ENCODE measurements at regions not wholly inside any gene's neighbourhood (a gene's known extent, or its start where the extent isn't known, plus 50 kb on each side); places are given as distances from the start of the nearest gene placed in this dataset.

DNA sequence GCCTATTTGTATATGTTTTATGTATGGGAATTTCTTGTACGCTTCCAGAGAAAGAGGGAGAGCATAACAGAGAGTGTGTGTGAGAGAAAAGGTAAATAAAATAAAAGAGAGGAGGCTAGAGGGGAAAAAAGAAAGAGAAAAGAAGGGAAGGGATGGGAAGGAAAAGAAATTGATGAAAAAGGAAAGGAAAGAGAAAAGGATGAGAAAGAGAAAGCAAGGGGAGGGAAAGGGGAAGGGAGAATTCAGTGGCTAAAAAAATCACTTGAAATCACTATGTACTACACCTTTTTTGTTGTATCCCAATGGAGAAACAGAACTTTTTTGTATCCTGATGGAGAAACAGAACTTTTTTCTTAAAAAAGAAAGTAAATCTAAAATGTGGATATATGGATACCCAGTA is 165.5 kb upstream of the MBNL1 start:
- no peak for ATAC-seq
- TF ChIP-seq ZC3H10 (CRISPR knock-in tag; IDR thresholded peaks at IDR 0.05) (no peak), ISL1 (CRISPR knock-in tag; IDR thresholded peaks at IDR 0.05) (no peak), GLIS3 (CRISPR knock-in tag; IDR thresholded peaks at IDR 0.05) (no peak), ZFP3 (CRISPR knock-in tag; IDR thresholded peaks at IDR 0.05) (no peak), RARB (CRISPR knock-in tag; IDR thresholded peaks at IDR 0.05) (no peak), TOX (CRISPR knock-in tag; IDR thresholded peaks at IDR 0.05; ENCODE audit: borderline replicate concordance) (no peak)

DNA sequence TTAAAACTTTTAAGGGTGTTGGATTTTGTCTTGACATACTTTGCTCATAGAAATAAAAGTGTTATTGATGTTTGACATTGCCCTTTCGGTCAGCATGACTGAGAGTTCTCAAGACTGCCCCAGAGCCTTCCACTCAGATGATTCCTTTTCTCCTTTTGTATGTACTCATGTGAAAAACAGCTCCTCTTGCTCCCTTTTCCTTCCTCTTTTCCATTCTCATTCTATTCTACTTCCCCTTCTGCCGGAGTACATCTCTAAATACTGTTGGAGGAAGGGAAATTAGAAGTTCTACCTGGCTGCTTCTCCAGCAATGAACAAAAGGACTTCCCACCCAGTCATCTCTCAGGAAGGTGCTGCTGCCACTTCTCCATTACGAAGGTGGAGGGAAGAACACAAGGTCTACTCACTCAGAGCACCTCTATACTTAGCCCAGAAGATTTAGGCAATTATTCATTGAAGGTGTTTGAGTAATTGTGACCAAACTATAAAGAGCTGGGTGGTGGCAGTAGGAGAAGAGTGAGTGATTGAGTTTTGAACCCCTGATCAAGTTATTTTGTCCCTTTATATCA is 163.8 kb upstream of the MBNL1 start:
- TF ChIP-seq, protein P1, sequence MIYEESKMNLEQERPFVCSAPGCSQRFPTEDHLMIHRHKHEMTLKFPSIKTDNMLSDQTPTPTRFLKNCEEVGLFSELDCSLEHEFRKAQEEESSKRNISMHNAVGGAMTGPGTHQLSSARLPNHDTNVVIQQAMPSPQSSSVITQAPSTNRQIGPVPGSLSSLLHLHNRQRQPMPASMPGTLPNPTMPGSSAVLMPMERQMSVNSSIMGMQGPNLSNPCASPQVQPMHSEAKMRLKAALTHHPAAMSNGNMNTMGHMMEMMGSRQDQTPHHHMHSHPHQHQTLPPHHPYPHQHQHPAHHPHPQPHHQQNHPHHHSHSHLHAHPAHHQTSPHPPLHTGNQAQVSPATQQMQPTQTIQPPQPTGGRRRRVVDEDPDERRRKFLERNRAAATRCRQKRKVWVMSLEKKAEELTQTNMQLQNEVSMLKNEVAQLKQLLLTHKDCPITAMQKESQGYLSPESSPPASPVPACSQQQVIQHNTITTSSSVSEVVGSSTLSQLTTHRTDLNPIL (CRISPR knock-in tag; IDR thresholded peaks at IDR 0.05; ENCODE audit: low read depth) = no peak
- TF ChIP-seq RARB (CRISPR knock-in tag; IDR thresholded peaks at IDR 0.05) = no peak
- TF ChIP-seq, protein P2, sequence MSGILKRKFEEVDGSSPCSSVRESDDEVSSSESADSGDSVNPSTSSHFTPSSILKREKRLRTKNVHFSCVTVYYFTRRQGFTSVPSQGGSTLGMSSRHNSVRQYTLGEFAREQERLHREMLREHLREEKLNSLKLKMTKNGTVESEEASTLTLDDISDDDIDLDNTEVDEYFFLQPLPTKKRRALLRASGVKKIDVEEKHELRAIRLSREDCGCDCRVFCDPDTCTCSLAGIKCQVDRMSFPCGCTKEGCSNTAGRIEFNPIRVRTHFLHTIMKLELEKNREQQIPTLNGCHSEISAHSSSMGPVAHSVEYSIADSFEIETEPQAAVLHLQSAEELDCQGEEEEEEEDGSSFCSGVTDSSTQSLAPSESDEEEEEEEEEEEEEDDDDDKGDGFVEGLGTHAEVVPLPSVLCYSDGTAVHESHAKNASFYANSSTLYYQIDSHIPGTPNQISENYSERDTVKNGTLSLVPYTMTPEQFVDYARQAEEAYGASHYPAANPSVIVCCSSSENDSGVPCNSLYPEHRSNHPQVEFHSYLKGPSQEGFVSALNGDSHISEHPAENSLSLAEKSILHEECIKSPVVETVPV (CRISPR knock-in tag; IDR thresholded peaks at IDR 0.05) = no peak
- TF ChIP-seq TOX (CRISPR knock-in tag; IDR thresholded peaks at IDR 0.05; ENCODE audit: borderline replicate concordance) = no peak
- TF ChIP-seq ZNF70 (CRISPR knock-in tag; IDR thresholded peaks at IDR 0.05) = no peak
- no peak for TF ChIP-seq SNAI2 (CRISPR knock-in tag; IDR thresholded peaks at IDR 0.05)
- no peak for TF ChIP-seq GLIS3 (CRISPR knock-in tag; IDR thresholded peaks at IDR 0.05)
- no peak for TF ChIP-seq ZC3H10 (CRISPR knock-in tag; IDR thresholded peaks at IDR 0.05)
- TF ChIP-seq ZFP3 (CRISPR knock-in tag; IDR thresholded peaks at IDR 0.05) = no peak
- ATAC-seq = no peak

DNA sequence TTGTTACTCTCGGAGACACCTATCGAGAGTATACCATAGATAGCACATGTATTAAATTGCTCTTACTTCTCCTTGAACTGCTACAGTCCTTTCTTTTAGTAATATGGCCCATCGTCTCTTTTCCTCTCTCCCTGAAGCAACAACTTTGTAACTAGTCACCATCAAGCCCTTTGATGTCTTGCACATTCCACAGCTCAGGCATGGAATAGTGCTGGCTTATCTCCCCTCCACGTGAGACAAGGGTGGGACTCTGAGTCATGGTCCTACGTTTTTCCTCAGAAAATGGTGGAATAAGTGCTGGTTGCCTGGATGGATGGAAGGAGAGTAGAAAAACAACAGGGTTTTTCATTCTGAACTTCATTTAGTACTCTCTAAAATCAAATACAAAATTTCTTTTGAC is 163.3 kb upstream of the MBNL1 start:
- TF ChIP-seq ZC3H10 (CRISPR knock-in tag; IDR thresholded peaks at IDR 0.05) (no peak), ZNF565 (CRISPR knock-in tag; conservative IDR thresholded peaks at IDR 0.05; ENCODE audit: low read depth) (no peak), ZNF8 (CRISPR knock-in tag; IDR thresholded peaks at IDR 0.05) (no peak), ZFP30 (CRISPR knock-in tag; IDR thresholded peaks at IDR 0.05) (no peak), ISL1 (CRISPR knock-in tag; IDR thresholded peaks at IDR 0.05) (no peak), BACH2 (CRISPR knock-in tag; IDR thresholded peaks at IDR 0.05; ENCODE audit: borderline replicate concordance) (no peak), GLIS3 (CRISPR knock-in tag; IDR thresholded peaks at IDR 0.05) (no peak), TOX (CRISPR knock-in tag; IDR thresholded peaks at IDR 0.05; ENCODE audit: borderline replicate concordance) (no peak), OSR1 (CRISPR knock-in tag; IDR thresholded peaks at IDR 0.05) (no peak), PPARA (CRISPR knock-in tag; IDR thresholded peaks at IDR 0.05; ENCODE audit: borderline replicate concordance) (no peak), ZFP3 (CRISPR knock-in tag; IDR thresholded peaks at IDR 0.05) (no peak)
- TF ChIP-seq, protein P2 (CRISPR knock-in tag; IDR thresholded peaks at IDR 0.05) = no peak
- TF ChIP-seq, protein P1 (CRISPR knock-in tag; IDR thresholded peaks at IDR 0.05; ENCODE audit: low read depth) = no peak
- TF ChIP-seq, protein P3, sequence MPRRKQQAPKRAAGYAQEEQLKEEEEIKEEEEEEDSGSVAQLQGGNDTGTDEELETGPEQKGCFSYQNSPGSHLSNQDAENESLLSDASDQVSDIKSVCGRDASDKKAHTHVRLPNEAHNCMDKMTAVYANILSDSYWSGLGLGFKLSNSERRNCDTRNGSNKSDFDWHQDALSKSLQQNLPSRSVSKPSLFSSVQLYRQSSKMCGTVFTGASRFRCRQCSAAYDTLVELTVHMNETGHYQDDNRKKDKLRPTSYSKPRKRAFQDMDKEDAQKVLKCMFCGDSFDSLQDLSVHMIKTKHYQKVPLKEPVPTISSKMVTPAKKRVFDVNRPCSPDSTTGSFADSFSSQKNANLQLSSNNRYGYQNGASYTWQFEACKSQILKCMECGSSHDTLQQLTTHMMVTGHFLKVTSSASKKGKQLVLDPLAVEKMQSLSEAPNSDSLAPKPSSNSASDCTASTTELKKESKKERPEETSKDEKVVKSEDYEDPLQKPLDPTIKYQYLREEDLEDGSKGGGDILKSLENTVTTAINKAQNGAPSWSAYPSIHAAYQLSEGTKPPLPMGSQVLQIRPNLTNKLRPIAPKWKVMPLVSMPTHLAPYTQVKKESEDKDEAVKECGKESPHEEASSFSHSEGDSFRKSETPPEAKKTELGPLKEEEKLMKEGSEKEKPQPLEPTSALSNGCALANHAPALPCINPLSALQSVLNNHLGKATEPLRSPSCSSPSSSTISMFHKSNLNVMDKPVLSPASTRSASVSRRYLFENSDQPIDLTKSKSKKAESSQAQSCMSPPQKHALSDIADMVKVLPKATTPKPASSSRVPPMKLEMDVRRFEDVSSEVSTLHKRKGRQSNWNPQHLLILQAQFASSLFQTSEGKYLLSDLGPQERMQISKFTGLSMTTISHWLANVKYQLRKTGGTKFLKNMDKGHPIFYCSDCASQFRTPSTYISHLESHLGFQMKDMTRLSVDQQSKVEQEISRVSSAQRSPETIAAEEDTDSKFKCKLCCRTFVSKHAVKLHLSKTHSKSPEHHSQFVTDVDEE (CRISPR knock-in tag; IDR thresholded peaks at IDR 0.05) = no peak
- TF ChIP-seq, protein P4, sequence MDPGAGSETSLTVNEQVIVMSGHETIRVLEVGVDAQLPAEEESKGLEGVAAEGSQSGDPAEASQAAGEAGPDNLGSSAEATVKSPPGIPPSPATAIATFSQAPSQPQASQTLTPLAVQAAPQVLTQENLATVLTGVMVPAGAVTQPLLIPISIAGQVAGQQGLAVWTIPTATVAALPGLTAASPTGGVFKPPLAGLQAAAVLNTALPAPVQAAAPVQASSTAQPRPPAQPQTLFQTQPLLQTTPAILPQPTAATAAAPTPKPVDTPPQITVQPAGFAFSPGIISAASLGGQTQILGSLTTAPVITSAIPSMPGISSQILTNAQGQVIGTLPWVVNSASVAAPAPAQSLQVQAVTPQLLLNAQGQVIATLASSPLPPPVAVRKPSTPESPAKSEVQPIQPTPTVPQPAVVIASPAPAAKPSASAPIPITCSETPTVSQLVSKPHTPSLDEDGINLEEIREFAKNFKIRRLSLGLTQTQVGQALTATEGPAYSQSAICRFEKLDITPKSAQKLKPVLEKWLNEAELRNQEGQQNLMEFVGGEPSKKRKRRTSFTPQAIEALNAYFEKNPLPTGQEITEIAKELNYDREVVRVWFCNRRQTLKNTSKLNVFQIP (CRISPR knock-in tag; IDR thresholded peaks at IDR 0.05; ENCODE audit: borderline replicate concordance, low read depth) = no peak
- TF ChIP-seq, protein P5, sequence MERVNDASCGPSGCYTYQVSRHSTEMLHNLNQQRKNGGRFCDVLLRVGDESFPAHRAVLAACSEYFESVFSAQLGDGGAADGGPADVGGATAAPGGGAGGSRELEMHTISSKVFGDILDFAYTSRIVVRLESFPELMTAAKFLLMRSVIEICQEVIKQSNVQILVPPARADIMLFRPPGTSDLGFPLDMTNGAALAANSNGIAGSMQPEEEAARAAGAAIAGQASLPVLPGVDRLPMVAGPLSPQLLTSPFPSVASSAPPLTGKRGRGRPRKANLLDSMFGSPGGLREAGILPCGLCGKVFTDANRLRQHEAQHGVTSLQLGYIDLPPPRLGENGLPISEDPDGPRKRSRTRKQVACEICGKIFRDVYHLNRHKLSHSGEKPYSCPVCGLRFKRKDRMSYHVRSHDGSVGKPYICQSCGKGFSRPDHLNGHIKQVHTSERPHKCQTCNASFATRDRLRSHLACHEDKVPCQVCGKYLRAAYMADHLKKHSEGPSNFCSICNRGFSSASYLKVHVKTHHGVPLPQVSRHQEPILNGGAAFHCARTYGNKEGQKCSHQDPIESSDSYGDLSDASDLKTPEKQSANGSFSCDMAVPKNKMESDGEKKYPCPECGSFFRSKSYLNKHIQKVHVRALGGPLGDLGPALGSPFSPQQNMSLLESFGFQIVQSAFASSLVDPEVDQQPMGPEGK (CRISPR knock-in tag; IDR thresholded peaks at IDR 0.05; ENCODE audit: borderline replicate concordance) = no peak
- ATAC-seq = no peak
